Neuronal stem cell (in vitro differentiated cells): ENCODE measurements at regions not wholly inside any gene's neighbourhood (a gene's known extent, or its start where the extent isn't known, plus 50 kb on each side); places are given as distances from the start of the nearest gene placed in this dataset.
"Not testable (repeated sequence)": the region's sequence is repeated elsewhere in the genome, so short reads cannot be mapped to it uniquely, and the experiment has no call there.

Experiments used
- DNase-seq: peaks from one replicate; pipeline ENCODE4 v3.0.0-alpha.2; 2013; ENCODE audit warnings: low spot score
- H2AFZ ChIP-seq: one replicate; pipeline ENCODE4 v1.6.1; 2013; ENCODE audit warnings: mild to moderate bottlenecking, low read length, inconsistent platforms
- H2AK5ac ChIP-seq: 2 replicates; pipeline ENCODE4 v1.6.1; 2013; ENCODE audit warnings: low read depth, mild to moderate bottlenecking, inconsistent platforms, low read length, moderate library complexity, mixed read lengths
- H2BK120ac ChIP-seq: 2 replicates; pipeline ENCODE4 v1.6.1; 2013; ENCODE audit warnings: low read depth, mild to moderate bottlenecking, inconsistent platforms, low read length, moderate library complexity, mixed read lengths
- H2BK12ac ChIP-seq: one replicate; pipeline ENCODE4 v1.6.1; 2013; ENCODE audit warnings: low read length, inconsistent platforms
- H2BK15ac ChIP-seq: 2 replicates; pipeline ENCODE4 v1.6.1; 2013; ENCODE audit warnings: mild to moderate bottlenecking, low read length, inconsistent platforms, mixed read lengths
- H2BK5ac ChIP-seq: one replicate; pipeline ENCODE4 v1.6.1; 2013; ENCODE audit warnings: inconsistent platforms, mild to moderate bottlenecking, low read length, moderate library complexity
- H3K14ac ChIP-seq: one replicate; pipeline ENCODE4 v1.6.1; 2013; ENCODE audit warnings: low read length, inconsistent platforms
- H3K18ac ChIP-seq: 2 replicates; pipeline ENCODE4 v1.6.1; 2013; ENCODE audit warnings: low read length, inconsistent platforms
- H3K23ac ChIP-seq: 2 replicates; pipeline ENCODE4 v1.6.1; 2013; ENCODE audit warnings: low read depth, mild to moderate bottlenecking, mixed read lengths, low read length, inconsistent platforms; ENCODE audit not compliant: poor library complexity
- H3K27ac ChIP-seq: replicated peaks from 3 replicates; pipeline ENCODE4 v1.5.1; 2013; ENCODE audit warnings: low read length, inconsistent platforms
- H3K27me3 ChIP-seq, 3 experiments: 2 replicates each; pipeline ENCODE4 v1.6.1; 2013; ENCODE audit warnings: low read length in 3 of 3, mild to moderate bottlenecking in 2 of 3, inconsistent platforms in 1 of 3, low read depth in 1 of 3, mixed read lengths in 1 of 3, moderate library complexity in 1 of 3; ENCODE audit not compliant: control insufficient read depth in 3 of 3, insufficient read depth in 3 of 3
- H3K36me3 ChIP-seq, 2 donors: replicated peaks in 1 of 2; 2 replicates each; pipeline ENCODE4 v1.6.1; 2013; ENCODE audit warnings: low read length in 2 of 2; ENCODE audit not compliant: control insufficient read depth in 2 of 2, insufficient read depth in 2 of 2
- H3K4ac ChIP-seq: 2 replicates; pipeline ENCODE4 v1.6.1; 2013; ENCODE audit warnings: inconsistent platforms, mild to moderate bottlenecking, low read length, moderate library complexity
- H3K4me1 ChIP-seq, 2 donors: 1 replicate in 1 of 2; 2 replicates in 1 of 2; pipeline ENCODE4 v1.6.1; 2013; ENCODE audit warnings: low read length in 2 of 2, low read depth in 1 of 2; ENCODE audit not compliant: control insufficient read depth in 2 of 2, insufficient read depth in 1 of 2
- H3K4me2 ChIP-seq: one replicate; pipeline ENCODE4 v1.6.1; 2013; ENCODE audit warnings: mild to moderate bottlenecking, low read length, inconsistent platforms; ENCODE audit not compliant: insufficient read depth, poor library complexity, severe bottlenecking
- H3K4me3 ChIP-seq, 2 donors: 2 replicates each; pipeline ENCODE4 v1.5.1; 2013; ENCODE audit warnings: low read length in 2 of 2, mild to moderate bottlenecking in 2 of 2, inconsistent platforms in 1 of 2, moderate library complexity in 1 of 2
- H3K79me1 ChIP-seq: one replicate; pipeline ENCODE4 v1.6.1; 2013; ENCODE audit warnings: low read depth, mild to moderate bottlenecking, inconsistent platforms, low read length, moderate library complexity
- H3K9ac ChIP-seq: one replicate; pipeline ENCODE4 v1.6.1; 2013; ENCODE audit warnings: mild to moderate bottlenecking, low read depth, low read length, inconsistent platforms; ENCODE audit not compliant: poor library complexity
- H3K9me3 ChIP-seq, 2 donors: replicated peaks in 1 of 2; 2 replicates each; pipeline versions ENCODE3 to v1.6.1; 2013; ENCODE audit warnings: low read length in 2 of 2, mild to moderate bottlenecking in 2 of 2, inconsistent platforms in 1 of 2, low read depth in 1 of 2, mixed read lengths in 1 of 2, moderate library complexity in 1 of 2; ENCODE audit not compliant: control insufficient read depth in 2 of 2, insufficient read depth in 1 of 2
- H4K8ac ChIP-seq: one replicate; pipeline ENCODE4 v1.6.1; 2013; ENCODE audit warnings: low read depth, mild to moderate bottlenecking, inconsistent platforms, low read length, moderate library complexity
- H4K91ac ChIP-seq: one replicate; pipeline ENCODE4 v1.6.1; 2013; ENCODE audit warnings: low read length, low read depth, mild to moderate bottlenecking, inconsistent platforms; ENCODE audit not compliant: poor library complexity
- WGBS, 2 donors: extraction: QIAGEN DNeasy Blood & Tissue Kit; methylation state at CpG; one replicate each; pipeline ENCODE4 v1.1.7; 2013; ENCODE audit warnings: missing lambda C conversion rate in 2 of 2, mixed read lengths in 1 of 2; ENCODE audit not compliant: insufficient read length in 2 of 2, insufficient replicate concordance in 1 of 2; ENCODE audit errors: extremely low coverage in 2 of 2; 5-methylcytosine and 5-hydroxymethylcytosine counted together

DNA sequence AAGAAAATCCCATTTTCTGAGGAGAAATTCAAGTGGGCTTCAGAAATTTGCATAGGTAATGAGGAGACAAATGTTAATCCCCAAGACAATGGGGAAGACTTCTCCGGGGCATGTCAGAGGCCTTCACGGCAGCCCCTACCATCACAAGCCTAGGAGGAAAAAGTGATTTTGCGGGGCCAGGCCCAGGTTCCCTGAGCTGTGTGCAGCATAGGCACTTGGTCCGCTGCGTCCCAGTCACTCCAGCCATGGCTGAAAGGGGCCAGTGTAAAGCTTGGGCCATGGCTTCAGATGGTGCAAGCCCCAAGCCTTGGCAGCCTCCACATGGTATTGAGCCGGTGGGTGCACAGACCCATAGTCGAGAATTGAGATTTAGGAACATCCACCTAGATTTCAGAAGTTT is 570.7 kb downstream of the KCNA4 start:
- H2BK12ac ChIP-seq = no peak overlapping the region
- no peaks in the 10 kb centered on the region for H3K27me3 ChIP-seq
- no peak overlapping the region for H3K18ac ChIP-seq
- no peak overlapping the region for H2BK5ac ChIP-seq
- no peak overlapping the region for H3K9ac ChIP-seq
- no peak overlapping the region for H2BK15ac ChIP-seq
- H3K4me3 ChIP-seq = no peak overlapping the region
- H3K23ac ChIP-seq = no peak overlapping the region
- no CpG with 5 or more reads among the region's 7 CpGs for WGBS, 2 donors
- H4K8ac ChIP-seq = no peak overlapping the region
- DNase-seq = no peak
- H3K79me1 ChIP-seq = no peaks in the 10 kb centered on the region
- H3K4ac ChIP-seq = no peak overlapping the region
- no peak overlapping the region for H4K91ac ChIP-seq
- H3K4me2 ChIP-seq = no peak overlapping the region
- H2AK5ac ChIP-seq = peak overlapping the region; percentile 37
- H3K14ac ChIP-seq = no peak overlapping the region
- no peaks in the 10 kb centered on the region for H3K4me1 ChIP-seq
- H2AFZ ChIP-seq = no peak overlapping the region
- peaks cover 0 to 1% of the 10 kb centered on the region in 2 donors for H3K36me3 ChIP-seq
- no peak overlapping the region for H2BK120ac ChIP-seq
- no peaks in the 10 kb centered on the region for H3K9me3 ChIP-seq
- no peak overlapping the region for H3K27ac ChIP-seq

DNA sequence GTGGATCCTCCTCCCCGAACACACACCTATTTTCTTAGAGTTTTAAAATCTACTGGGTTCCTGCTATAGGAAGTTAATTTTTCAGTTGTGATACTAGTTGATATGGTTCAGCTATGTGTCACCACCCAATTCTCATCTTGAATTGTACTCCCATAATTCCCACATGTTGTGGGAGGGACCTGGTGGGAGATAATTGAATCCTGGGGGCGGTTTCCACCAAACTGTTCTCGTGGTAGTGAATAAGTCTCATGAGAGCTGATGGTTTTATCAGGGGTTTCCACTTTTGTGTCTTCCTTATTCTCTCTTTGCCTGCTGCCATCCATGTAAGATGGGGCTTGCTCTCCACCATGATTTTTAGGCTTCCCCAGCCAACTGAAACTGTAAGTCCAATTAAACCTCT is 571.6 kb downstream of the KCNA4 start:
- H2BK12ac ChIP-seq, H4K91ac ChIP-seq, H3K4me2 ChIP-seq, H3K4me1 ChIP-seq, H3K9ac ChIP-seq, H3K9me3 ChIP-seq, H2BK5ac ChIP-seq, H3K79me1 ChIP-seq, DNase-seq, H2BK15ac ChIP-seq, H3K4ac ChIP-seq, H2AK5ac ChIP-seq, H3K14ac ChIP-seq, H3K23ac ChIP-seq, H3K27ac ChIP-seq, H2AFZ ChIP-seq, H3K27me3 ChIP-seq, H3K4me3 ChIP-seq, H4K8ac ChIP-seq, H3K36me3 ChIP-seq, H3K18ac ChIP-seq, H2BK120ac ChIP-seq: not testable (repeated sequence)
- no CpG with 5 or more reads among the region's 3 CpGs for WGBS, 2 donors

DNA sequence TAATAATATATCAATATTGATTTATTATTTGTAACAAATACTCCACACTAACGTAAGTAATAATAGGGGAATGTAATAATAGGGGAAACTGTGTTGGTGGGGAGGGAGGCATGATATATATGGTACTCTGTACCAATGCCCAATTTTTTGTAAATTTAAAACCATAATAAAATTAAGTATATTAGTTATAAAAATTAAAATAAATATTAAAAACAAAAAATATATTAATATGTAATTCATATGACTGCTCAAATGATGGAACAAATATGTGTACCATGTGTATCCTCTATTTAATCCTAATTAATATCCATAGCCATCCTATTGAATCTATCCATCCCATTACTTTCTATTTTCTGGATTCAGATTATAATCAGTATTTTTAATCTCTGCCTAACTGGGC is 578.0 kb downstream of the KCNA4 start:
- H3K4me3 ChIP-seq = no peak overlapping the region
- H3K4ac ChIP-seq = no peak overlapping the region
- no peak overlapping the region for H3K4me2 ChIP-seq
- H3K79me1 ChIP-seq = no peaks in the 10 kb centered on the region
- no peak for DNase-seq
- H3K9ac ChIP-seq = no peak overlapping the region
- H2AFZ ChIP-seq = no peak overlapping the region
- H3K14ac ChIP-seq = no peak overlapping the region
- no peaks in the 10 kb centered on the region for H3K36me3 ChIP-seq
- no peak overlapping the region for H2BK12ac ChIP-seq
- H3K27me3 ChIP-seq = no peaks in the 10 kb centered on the region
- H4K8ac ChIP-seq = no peak overlapping the region
- H2BK120ac ChIP-seq = no peak overlapping the region
- H2BK5ac ChIP-seq = no peak overlapping the region
- no peak overlapping the region for H2AK5ac ChIP-seq
- no peak overlapping the region for H2BK15ac ChIP-seq
- WGBS, 2 donors = no CpG with 5 or more reads among the region's 1 CpG
- H3K4me1 ChIP-seq = no peaks in the 10 kb centered on the region
- no peak overlapping the region for H3K23ac ChIP-seq
- H3K27ac ChIP-seq = no peak overlapping the region
- no peak overlapping the region for H4K91ac ChIP-seq
- H3K18ac ChIP-seq = no peak overlapping the region
- H3K9me3 ChIP-seq = no peaks in the 10 kb centered on the region

DNA sequence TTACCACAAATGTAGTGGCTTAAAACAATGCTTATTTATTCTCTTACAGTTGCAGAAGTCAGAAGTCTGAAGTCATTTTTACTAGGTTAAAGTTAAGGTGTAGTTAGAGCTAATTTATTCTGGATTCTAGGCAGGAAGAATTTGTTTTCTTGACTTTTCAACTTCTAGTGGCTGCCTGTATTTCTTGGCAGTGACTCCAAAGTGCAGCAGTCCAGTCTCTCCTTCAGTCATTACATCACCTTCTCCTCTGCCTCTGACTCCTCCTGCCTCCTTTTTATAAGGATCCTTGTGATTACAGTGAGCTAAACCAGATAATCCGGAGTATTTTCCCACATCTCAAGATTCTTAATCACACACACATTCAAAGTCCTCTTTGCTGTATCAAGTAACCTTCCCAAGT is 581.4 kb downstream of the KCNA4 start:
- WGBS, 2 donors = no CpG with 5 or more reads among the region's 1 CpG
- no peaks in the 10 kb centered on the region for H3K36me3 ChIP-seq

More for the DNA sequence above, 581.4 kb downstream of the KCNA4 start:
- H3K27me3 ChIP-seq = no peaks in the 10 kb centered on the region
- H2BK12ac ChIP-seq = no peak overlapping the region
- H3K27ac ChIP-seq = no peak overlapping the region
- no peaks in the 10 kb centered on the region for H3K79me1 ChIP-seq
- no peak overlapping the region for H2BK5ac ChIP-seq
- no peak overlapping the region for H3K4me2 ChIP-seq
- H3K9ac ChIP-seq = no peak overlapping the region
- no peak overlapping the region for H3K18ac ChIP-seq
- no peak overlapping the region for H3K23ac ChIP-seq
- H3K4ac ChIP-seq = no peak overlapping the region
- H2AK5ac ChIP-seq = no peak overlapping the region
- H3K4me3 ChIP-seq = no peak overlapping the region
- H2BK15ac ChIP-seq = no peak overlapping the region
- no peak overlapping the region for H3K14ac ChIP-seq
- H3K9me3 ChIP-seq = no peaks in the 10 kb centered on the region
- DNase-seq = no peak
- H3K4me1 ChIP-seq = no peaks in the 10 kb centered on the region
- H2AFZ ChIP-seq = no peak overlapping the region
- H2BK120ac ChIP-seq = no peak overlapping the region
- no peak overlapping the region for H4K91ac ChIP-seq
- no peak overlapping the region for H4K8ac ChIP-seq
